GM12874 (cell line): ENCODE measurements at regions not wholly inside any gene's neighbourhood (a gene's known extent, or its start where the extent isn't known, plus 50 kb on each side); places are given as distances from the start of the nearest gene placed in this dataset.

Source experiments
- CTCF ChIP-seq: IDR thresholded peaks from 2 replicates; pipeline ENCODE4 v1.5.1; 2011; ENCODE audit warnings: low read depth, mild to moderate bottlenecking, control low read depth, low read length, moderate library complexity; ENCODE audit not compliant: insufficient read depth

GRCh38 chr14:86050757-86051156, 520.8 kb downstream of the FLRT2 start:
- TF ChIP-seq CTCF = no peak

- no peak for TF ChIP-seq CTCF
Measured at GRCh38 chr14:86050072-86050683, 520.2 kb downstream of the FLRT2 start.

GRCh38 chr14:86039176-86039575, 509.2 kb downstream of the FLRT2 start:
- TF ChIP-seq CTCF = no peak

GRCh38 chr14:86038387-86039042, 508.6 kb downstream of the FLRT2 start:
- TF ChIP-seq CTCF = peak; percentile 82

GRCh38 chr14:86035882-86036281, 505.9 kb downstream of the FLRT2 start:
- peak; percentile 58; the same call in 1 of the 2 replicates for TF ChIP-seq CTCF

- TF ChIP-seq CTCF = no peak
Measured at GRCh38 chr14:86027990-86028389, 498.0 kb downstream of the FLRT2 start.

GRCh38 chr14:86027144-86027543, 497.2 kb downstream of the FLRT2 start:
- TF ChIP-seq CTCF = no peak
